ENCODE measurements at regions not wholly inside any gene's neighbourhood (a gene's known extent, or its start where the extent isn't known, plus 50 kb on each side); places are given as distances from the start of the nearest gene placed in this dataset.

GRCh38 chr5:112473989-112474388, 54.9 kb upstream of the EPB41L4A start:
- TF ChIP-seq CTCF (IDR thresholded peaks at IDR 0.05 in 8 of 11, conservative IDR thresholded peaks at IDR 0.05 in 3 of 11) (no peak), POLR2A (IDR thresholded peaks at IDR 0.05) (no peak)

Data from spleen (tissue), 7 donors.